Adrenal gland (tissue), 5 donors: ENCODE measurements at regions not wholly inside any gene's neighbourhood (a gene's known extent, or its start where the extent isn't known, plus 50 kb on each side); places are given as distances from the start of the nearest gene placed in this dataset.

Experiments
- CTCF ChIP-seq, 6 experiments: fragments of 450-650 bp in 4 of 6; fragments of 200-600 bp in 2 of 6; sonication (generic) in 1 of 6; IDR thresholded peaks; 1 replicate in 5 of 6; 2 replicates in 1 of 6; pipeline versions ENCODE4 v1.5.1 to v1.8.0; 2016 to 2021; ENCODE audit warnings: antibody characterized with exemption in 6 of 6, mild to moderate bottlenecking in 2 of 6, moderate library complexity in 1 of 6
- POLR2A ChIP-seq, 2 donors: fragments of 450-650 bp; IDR thresholded peaks; one replicate each; pipeline ENCODE4 v1.6.1; 2017; ENCODE audit warnings: antibody characterized with exemption in 2 of 2, mild to moderate bottlenecking in 2 of 2, moderate library complexity in 1 of 2
- donor health status: DM: no; HTN: no; CAD: no.

GRCh38 chr12:105548626-105549025, 218.1 kb downstream of the C12orf75 start:
- TF ChIP-seq CTCF (IDR thresholded peaks at IDR 0.05): no peak
- no peak for TF ChIP-seq POLR2A (IDR thresholded peaks at IDR 0.05)
